GM19397 (cell line): ENCODE measurements at regions not wholly inside any gene's neighbourhood (a gene's known extent, or its start where the extent isn't known, plus 50 kb on each side); places are given as distances from the start of the nearest gene placed in this dataset.

Source experiments
- ATAC-seq: cut with Tn5 transposase; IDR thresholded peaks from one replicate; pipeline ENCODE4 v1.9.1; 2021; ENCODE audit warnings: mild to moderate bottlenecking, moderate library complexity; ENCODE audit not compliant: unreplicated experiment

GRCh38 chr5:67538855-67539506 is 342.4 kb upstream of the CD180 start:
- ATAC-seq: no peak

GRCh38 chr5:67537439-67538148 is 341.0 kb upstream of the CD180 start:
- no peak for ATAC-seq

- ATAC-seq: no peak
Measured at GRCh38 chr5:67536866-67537265, 340.3 kb upstream of the CD180 start.

- ATAC-seq: no peak
Measured at GRCh38 chr5:67530609-67531255, 334.1 kb upstream of the CD180 start.

GRCh38 chr5:67528953-67529352 is 332.4 kb upstream of the CD180 start:
- no peak for ATAC-seq

- no peak for ATAC-seq
Measured at GRCh38 chr5:67526793-67527192, 330.2 kb upstream of the CD180 start.

- no peak for ATAC-seq
Measured at GRCh38 chr5:67520161-67520908, 323.7 kb upstream of the CD180 start.

- ATAC-seq: no peak
Measured at GRCh38 chr5:67518227-67518626, 321.6 kb upstream of the CD180 start.

GRCh38 chr5:67516948-67517565 is 320.5 kb upstream of the CD180 start:
- ATAC-seq: no peak

- no peak for ATAC-seq
Measured at GRCh38 chr5:67515762-67516161, 319.2 kb upstream of the CD180 start.

- ATAC-seq: no peak
Measured at GRCh38 chr5:67515020-67515689, 318.6 kb upstream of the CD180 start.

GRCh38 chr5:67512758-67513157 is 316.2 kb upstream of the CD180 start:
- no peak for ATAC-seq

- no peak for ATAC-seq
Measured at GRCh38 chr5:67511911-67512310, 315.3 kb upstream of the CD180 start.

- ATAC-seq: no peak
Measured at GRCh38 chr5:67510204-67510603, 313.6 kb upstream of the CD180 start.

- ATAC-seq: no peak
Measured at GRCh38 chr5:67509402-67510186, 313.0 kb upstream of the CD180 start.

GRCh38 chr5:67506241-67506640 is 309.6 kb upstream of the CD180 start:
- no peak for ATAC-seq

GRCh38 chr5:67502951-67503350 is 306.4 kb upstream of the CD180 start:
- ATAC-seq: no peak

- ATAC-seq: no peak
Measured at GRCh38 chr5:67496051-67496450, 299.5 kb upstream of the CD180 start.

- no peak for ATAC-seq
Measured at GRCh38 chr5:67495072-67495471, 298.5 kb upstream of the CD180 start.
